Skeletal muscle tissue (tissue), 3 donors: ENCODE measurements at regions not wholly inside any gene's neighbourhood (a gene's known extent, or its start where the extent isn't known, plus 50 kb on each side); places are given as distances from the start of the nearest gene placed in this dataset.
"Not testable (repeated sequence)": the region's sequence is repeated elsewhere in the genome, so short reads cannot be mapped to it uniquely, and the experiment has no call there.

Source experiments
- H3K27ac ChIP-seq: one replicate; pipeline ENCODE4 v1.7.0; 2013; ENCODE audit warnings: mild to moderate bottlenecking, low read depth, low read length, inconsistent platforms
- H3K27me3 ChIP-seq, 3 donors: one replicate each; pipeline ENCODE4 v1.7.0; 2013; ENCODE audit warnings: low read length in 3 of 3; ENCODE audit not compliant: control insufficient read depth in 3 of 3, insufficient read depth in 3 of 3
- H3K36me3 ChIP-seq, 3 donors: one replicate each; pipeline ENCODE4 v1.7.0; 2013; ENCODE audit warnings: low read length in 3 of 3; ENCODE audit not compliant: control insufficient read depth in 3 of 3, insufficient read depth in 3 of 3
- H3K4me1 ChIP-seq, 3 donors: one replicate each; pipeline ENCODE4 v1.7.0; 2013; ENCODE audit warnings: low read length in 3 of 3, mild to moderate bottlenecking in 3 of 3; ENCODE audit not compliant: control insufficient read depth in 3 of 3, insufficient read depth in 3 of 3
- H3K4me3 ChIP-seq, 3 donors: one replicate each; pipeline ENCODE4 v1.7.0; 2013; ENCODE audit warnings: low read length in 3 of 3
- H3K9ac ChIP-seq, 3 donors: one replicate each; pipeline ENCODE4 v1.7.0; 2013; ENCODE audit warnings: low read length in 3 of 3, mild to moderate bottlenecking in 3 of 3, moderate library complexity in 2 of 3, low read depth in 1 of 3
- H3K9me3 ChIP-seq, 3 donors: one replicate each; pipeline ENCODE4 v1.7.0; 2013; ENCODE audit warnings: low read length in 3 of 3; ENCODE audit not compliant: control insufficient read depth in 3 of 3
- donor health status: Osteomylitis.

DNA sequence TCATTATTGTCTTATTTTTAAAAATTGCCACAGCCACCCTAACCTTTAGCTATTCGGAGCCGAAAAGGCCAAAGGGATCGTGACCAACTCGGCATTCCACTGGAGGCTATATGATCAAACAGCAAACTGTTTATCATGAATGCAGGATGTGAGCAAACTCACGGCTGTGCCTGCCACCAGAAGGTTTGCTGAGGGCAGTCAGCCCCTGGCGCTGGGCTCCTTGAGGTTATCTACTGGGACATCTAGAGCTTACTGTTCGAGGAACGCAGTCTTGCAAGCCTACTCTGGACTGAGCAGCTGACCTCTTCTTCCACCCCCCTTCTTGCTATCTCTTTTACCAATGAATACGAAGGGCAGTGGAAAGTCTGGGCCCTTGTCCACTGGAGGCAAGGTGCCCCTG, 231.5 kb upstream of the TARS1 start:
- no peaks in the 10 kb centered on the region for H3K36me3 ChIP-seq
- H3K9ac ChIP-seq, result no peak overlapping the region
- H3K9me3 ChIP-seq, result no peaks in the 10 kb centered on the region
- no peaks in the 10 kb centered on the region for H3K27me3 ChIP-seq
- H3K4me1 ChIP-seq, result peaks cover 0 to 10% (median 6%) of the 10 kb centered on the region in 3 donors
- H3K27ac ChIP-seq, result no peak overlapping the region
- no peak overlapping the region for H3K4me3 ChIP-seq

DNA sequence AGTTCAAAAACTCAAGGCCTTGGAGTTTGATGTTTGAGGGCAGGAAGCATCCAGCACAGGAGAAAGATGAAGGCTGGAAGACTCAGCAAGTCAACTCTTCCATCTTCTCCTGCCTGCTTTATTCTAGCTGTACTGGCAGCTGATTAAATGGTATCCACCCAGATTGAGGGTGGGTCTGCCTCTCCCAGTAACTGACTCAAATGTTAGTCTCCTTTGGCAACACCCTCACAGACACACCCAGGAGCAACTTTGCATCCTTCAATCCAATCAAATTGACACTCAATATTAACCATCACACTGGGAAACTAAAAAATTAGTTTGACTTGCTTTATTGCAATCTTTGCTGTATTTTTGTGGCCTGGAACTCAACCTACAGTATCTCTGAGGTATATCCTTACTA, 230.5 kb upstream of the TARS1 start:
- H3K36me3 ChIP-seq, H3K4me1 ChIP-seq, H3K9me3 ChIP-seq, H3K4me3 ChIP-seq, H3K27me3 ChIP-seq, H3K9ac ChIP-seq, H3K27ac ChIP-seq: not testable (repeated sequence)

DNA sequence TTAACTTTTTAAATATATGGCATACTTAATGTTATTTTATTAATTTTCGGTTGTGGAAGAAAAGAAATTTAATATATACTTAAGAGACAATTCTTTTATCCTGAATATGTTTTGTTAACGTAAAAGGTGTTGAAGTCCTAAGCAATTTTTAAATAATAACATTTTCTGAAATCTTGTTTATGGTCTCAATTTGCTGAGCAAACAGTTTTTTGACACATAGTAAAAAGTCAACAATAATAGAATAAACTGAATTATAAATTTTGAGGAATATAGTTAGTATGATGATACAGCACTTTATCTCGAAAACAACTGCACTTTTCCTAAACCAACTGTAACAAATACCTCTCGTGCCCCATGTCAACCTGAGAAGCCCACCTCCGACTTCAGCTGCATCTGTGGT, 229.8 kb upstream of the TARS1 start:
- Histone ChIP-seq H3K9me3 (no peaks in the 10 kb centered on the region), H3K4me1 (peaks cover 0 to 2% (median under 1%) of the 10 kb centered on the region in 3 donors), H3K27ac (no peak overlapping the region), H3K27me3 (no peaks in the 10 kb centered on the region), H3K4me3 (no peak overlapping the region), H3K9ac (no peak overlapping the region), H3K36me3 (no peaks in the 10 kb centered on the region)

DNA sequence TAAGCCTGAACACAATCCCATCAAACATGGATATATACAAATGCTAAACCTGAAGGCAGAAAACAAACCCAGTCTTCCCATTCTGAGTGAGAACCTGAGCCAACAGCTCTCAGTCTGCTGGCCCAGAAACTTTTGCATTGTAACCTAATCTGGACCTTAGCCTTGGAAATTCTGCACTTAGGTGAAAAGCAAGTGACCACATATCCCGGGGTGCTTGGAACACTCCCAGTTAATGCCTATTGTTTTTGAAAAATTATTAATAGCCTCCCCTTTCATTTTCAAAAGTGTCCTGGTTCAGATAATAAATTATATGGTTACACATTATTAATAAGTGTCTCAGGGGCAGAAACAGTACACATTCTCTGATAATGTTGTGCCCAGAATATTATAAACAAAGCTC, 228.3 kb upstream of the TARS1 start:
- Histone ChIP-seq H3K4me3 (no peak overlapping the region), H3K9ac (no peak overlapping the region), H3K27me3 (no peaks in the 10 kb centered on the region), H3K27ac (no peak overlapping the region), H3K4me1 (no peaks in the 10 kb centered on the region), H3K36me3 (no peaks in the 10 kb centered on the region), H3K9me3 (no peaks in the 10 kb centered on the region)

DNA sequence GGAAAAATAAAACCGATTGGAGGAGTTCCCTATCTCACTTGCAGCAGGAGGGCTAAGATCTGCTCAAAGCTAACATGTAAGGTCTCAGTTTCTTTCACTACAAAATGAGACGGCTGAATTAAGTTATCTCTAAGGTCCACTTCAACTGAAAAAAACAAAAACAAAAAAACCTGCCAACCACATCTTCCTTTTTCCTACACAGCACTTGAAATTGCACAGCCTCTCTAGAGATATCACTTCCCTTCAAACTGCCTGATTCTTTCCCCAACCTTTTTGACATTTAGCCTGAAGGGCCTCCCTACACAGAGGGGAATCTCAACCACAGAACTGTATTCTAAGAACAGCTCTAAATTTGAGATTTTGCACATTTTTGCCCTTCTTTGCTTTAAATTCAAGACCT, 227.9 kb upstream of the TARS1 start:
- H3K4me1 ChIP-seq, result no peaks in the 10 kb centered on the region
- H3K27ac ChIP-seq, result no peak overlapping the region
- no peak overlapping the region for H3K9ac ChIP-seq
- no peaks in the 10 kb centered on the region for H3K9me3 ChIP-seq
- H3K27me3 ChIP-seq, result no peaks in the 10 kb centered on the region
- no peak overlapping the region for H3K4me3 ChIP-seq
- H3K36me3 ChIP-seq, result no peaks in the 10 kb centered on the region

DNA sequence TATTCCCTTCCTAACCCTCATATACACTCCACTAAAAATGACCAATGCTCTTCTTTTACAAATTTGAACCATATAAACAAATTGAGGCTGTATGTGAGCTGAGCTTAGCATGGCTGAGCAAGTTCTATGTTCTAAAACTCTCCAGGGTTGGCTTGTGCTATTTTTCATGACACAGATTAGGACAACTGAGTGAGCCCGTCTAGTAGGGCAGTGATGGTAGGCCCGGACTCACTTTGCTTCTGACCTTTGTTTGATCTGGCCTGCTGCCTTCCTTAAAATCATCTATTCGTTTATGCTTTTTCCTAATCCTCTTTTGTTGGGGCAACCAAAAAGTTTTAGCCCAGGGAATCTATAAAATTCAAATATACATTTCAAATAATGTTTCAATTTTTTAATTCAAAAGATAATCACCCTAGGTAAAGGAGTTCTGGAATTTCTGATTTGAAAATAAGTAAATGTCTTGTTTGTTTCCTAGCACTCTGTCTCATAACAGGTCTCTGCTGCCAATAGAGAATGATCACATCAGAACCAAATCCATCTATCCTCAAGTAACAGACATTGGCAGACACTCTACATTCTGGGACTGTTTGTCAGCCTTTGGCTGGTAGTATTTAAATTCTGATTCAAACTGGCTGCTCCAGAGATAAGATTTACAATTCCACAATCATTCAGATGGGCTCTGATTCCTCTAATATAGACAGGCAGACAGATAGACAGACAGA, 217.0 kb upstream of the TARS1 start:
- no peaks in the 10 kb centered on the region for H3K36me3 ChIP-seq
- H3K9me3 ChIP-seq, result no peaks in the 10 kb centered on the region
- no peaks in the 10 kb centered on the region for H3K27me3 ChIP-seq
- H3K27ac ChIP-seq, result peak overlapping the region; percentile 20
- H3K9ac ChIP-seq, result no peak overlapping the region
- no peak overlapping the region for H3K4me3 ChIP-seq
- H3K4me1 ChIP-seq, result peaks cover 7 to 10% (median 9%) of the 10 kb centered on the region in 3 donors

DNA sequence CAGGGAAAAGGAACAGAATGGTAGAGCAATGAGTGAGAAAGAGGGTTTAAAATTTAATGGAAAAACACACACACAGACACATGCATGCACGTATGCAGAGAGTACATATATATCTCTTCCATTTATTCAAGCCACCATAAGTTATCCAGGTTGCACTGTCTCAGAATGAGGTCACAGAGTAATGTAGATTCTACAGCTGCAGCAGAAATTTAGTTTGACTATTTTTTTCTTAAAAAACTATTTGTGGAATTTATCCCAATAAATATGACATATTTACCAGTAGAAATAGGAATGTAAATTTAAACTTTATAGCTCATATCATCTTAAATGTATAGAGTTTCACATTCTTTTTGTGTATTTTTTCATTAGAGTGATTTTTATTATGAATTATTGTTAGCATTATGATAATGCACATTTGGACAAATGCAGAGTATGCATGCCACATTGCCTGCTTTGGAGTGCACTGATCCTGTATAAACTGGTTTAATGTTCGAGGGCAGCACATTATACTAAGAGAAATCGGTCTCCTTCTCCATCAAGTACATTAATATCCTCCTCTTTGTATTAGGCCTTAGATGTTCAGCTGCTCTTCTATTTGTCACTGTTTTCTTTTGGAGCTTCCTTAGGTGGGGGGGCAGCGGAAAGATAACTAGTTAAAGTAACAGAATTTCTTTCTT, 216.3 kb upstream of the TARS1 start:
- H3K27ac ChIP-seq, result no peak overlapping the region
- no peak overlapping the region for H3K9ac ChIP-seq
- peaks cover 9 to 14% (median 14%) of the 10 kb centered on the region in 3 donors for H3K4me1 ChIP-seq
- no peaks in the 10 kb centered on the region for H3K9me3 ChIP-seq
- H3K27me3 ChIP-seq, result no peaks in the 10 kb centered on the region
- H3K36me3 ChIP-seq, result no peaks in the 10 kb centered on the region
- no peak overlapping the region for H3K4me3 ChIP-seq

DNA sequence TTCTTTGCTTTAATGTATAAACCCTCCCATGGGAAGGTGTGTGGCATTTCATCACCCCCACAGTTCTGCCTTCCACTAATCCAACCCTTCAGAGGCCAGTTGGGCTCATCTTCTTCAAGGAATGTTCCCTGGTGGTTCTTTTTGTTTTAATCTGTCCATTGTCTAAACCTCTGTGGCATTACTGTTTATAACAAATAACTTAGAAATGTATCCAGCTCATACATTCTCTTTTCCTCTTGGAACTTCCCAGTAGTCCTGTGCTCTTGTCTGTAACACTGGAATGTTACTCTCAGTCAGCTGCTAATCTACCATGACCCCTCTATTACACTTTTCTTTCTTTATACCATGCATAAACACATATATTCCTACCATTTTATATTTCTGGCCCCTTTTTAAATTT, 213.5 kb upstream of the TARS1 start:
- Histone ChIP-seq H3K4me3 (no peak overlapping the region), H3K27me3 (no peaks in the 10 kb centered on the region), H3K27ac (no peak overlapping the region), H3K36me3 (no peaks in the 10 kb centered on the region), H3K4me1 (peaks cover 12 to 16% (median 15%) of the 10 kb centered on the region in 3 donors), H3K9ac (no peak overlapping the region), H3K9me3 (no peaks in the 10 kb centered on the region)

DNA sequence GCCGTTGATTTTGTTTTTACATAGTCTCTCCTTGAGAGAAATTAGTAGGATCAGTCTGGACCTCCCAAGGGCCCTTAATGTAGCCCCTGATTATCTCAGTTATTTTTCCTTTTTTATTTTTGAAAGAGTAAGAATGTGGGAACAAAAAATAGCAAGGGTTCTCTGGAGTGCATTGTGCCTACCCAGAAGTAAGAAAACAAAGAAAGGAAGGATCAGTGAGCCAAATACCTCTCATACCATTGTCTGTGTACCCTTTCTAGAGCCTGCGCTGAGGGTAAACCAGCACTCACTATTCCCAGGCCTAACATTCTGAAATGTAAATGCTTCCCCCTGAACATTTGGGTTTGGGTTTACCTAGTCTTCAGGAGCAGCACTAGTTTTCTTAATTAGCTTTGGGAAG, 213.0 kb upstream of the TARS1 start:
- no peaks in the 10 kb centered on the region for H3K27me3 ChIP-seq
- no peaks in the 10 kb centered on the region for H3K36me3 ChIP-seq
- H3K9ac ChIP-seq, result no peak overlapping the region
- peaks cover 12 to 16% (median 15%) of the 10 kb centered on the region in 3 donors for H3K4me1 ChIP-seq
- no peaks in the 10 kb centered on the region for H3K9me3 ChIP-seq
- no peak overlapping the region for H3K4me3 ChIP-seq
- H3K27ac ChIP-seq, result no peak overlapping the region

DNA sequence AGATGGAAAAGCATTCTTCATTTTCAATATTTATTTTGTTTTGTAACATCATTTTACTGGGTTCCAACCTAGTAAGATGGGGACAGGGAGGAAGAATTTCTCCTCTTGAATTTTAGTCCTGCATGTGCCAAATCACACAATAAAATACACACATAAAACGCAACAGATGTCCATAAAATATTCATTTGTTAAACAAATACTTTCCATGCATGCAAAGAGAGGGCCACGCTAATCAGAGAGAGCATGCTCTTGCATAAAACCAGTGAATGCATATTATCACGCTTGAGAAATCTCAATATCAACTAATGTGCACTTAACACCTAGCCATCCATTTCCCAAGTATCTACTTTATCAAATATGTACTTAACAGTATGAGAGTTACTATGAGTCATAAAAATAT, 212.6 kb upstream of the TARS1 start:
- Histone ChIP-seq H3K36me3 (no peaks in the 10 kb centered on the region), H3K4me3 (no peak overlapping the region), H3K27ac (no peak overlapping the region), H3K27me3 (no peaks in the 10 kb centered on the region), H3K9me3 (no peaks in the 10 kb centered on the region), H3K4me1 (peaks cover 12 to 17% (median 16%) of the 10 kb centered on the region in 3 donors), H3K9ac (no peak overlapping the region)
